ENCODE measurements at regions not wholly inside any gene's neighbourhood (a gene's known extent, or its start where the extent isn't known, plus 50 kb on each side); places are given as distances from the start of the nearest gene placed in this dataset.

- no peak overlapping the region for H3K27ac ChIP-seq (ENCODE audit: low read depth, low read length)
- H3K4me3 ChIP-seq (ENCODE audit: insufficient read depth, low read length, poor library complexity, severe bottlenecking): no peak overlapping the region
- no peak overlapping the region for H3K9ac ChIP-seq (ENCODE audit: low read length)
- TF ChIP-seq, protein P1, sequence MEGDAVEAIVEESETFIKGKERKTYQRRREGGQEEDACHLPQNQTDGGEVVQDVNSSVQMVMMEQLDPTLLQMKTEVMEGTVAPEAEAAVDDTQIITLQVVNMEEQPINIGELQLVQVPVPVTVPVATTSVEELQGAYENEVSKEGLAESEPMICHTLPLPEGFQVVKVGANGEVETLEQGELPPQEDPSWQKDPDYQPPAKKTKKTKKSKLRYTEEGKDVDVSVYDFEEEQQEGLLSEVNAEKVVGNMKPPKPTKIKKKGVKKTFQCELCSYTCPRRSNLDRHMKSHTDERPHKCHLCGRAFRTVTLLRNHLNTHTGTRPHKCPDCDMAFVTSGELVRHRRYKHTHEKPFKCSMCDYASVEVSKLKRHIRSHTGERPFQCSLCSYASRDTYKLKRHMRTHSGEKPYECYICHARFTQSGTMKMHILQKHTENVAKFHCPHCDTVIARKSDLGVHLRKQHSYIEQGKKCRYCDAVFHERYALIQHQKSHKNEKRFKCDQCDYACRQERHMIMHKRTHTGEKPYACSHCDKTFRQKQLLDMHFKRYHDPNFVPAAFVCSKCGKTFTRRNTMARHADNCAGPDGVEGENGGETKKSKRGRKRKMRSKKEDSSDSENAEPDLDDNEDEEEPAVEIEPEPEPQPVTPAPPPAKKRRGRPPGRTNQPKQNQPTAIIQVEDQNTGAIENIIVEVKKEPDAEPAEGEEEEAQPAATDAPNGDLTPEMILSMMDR (IDR thresholded peaks at IDR 0.05; ENCODE audit: insufficient read depth, low read length, poor library complexity, severe bottlenecking): no peak
- no peak for TF ChIP-seq EZH2phosphoT487 (conservative IDR thresholded peaks at IDR 0.05; ENCODE audit: low read length)
- H3K36me3 ChIP-seq (ENCODE audit: low read length): no peaks in the 10 kb centered on the region
- no peaks in the 10 kb centered on the region for H3K9me3 ChIP-seq (ENCODE audit: insufficient read depth, low read length)
- H3K27me3 ChIP-seq (ENCODE audit: low read length): peaks cover 3% of the 10 kb centered on the region; the same call in 1 of the 2 replicates
- no peaks in the 10 kb centered on the region for H3F3A ChIP-seq (ENCODE audit: insufficient read depth)
- no peak overlapping the region for H3K4me2 ChIP-seq (ENCODE audit: low read depth, low read length, poor library complexity, severe bottlenecking)
- no peaks in the 10 kb centered on the region for H4K20me1 ChIP-seq (ENCODE audit: low read depth, low read length)
- H2AFZ ChIP-seq (ENCODE audit: low read depth, low read length, severe bottlenecking): no peak overlapping the region
- no peaks in the 10 kb centered on the region for H3K9me2 ChIP-seq (replicated peaks; ENCODE audit: insufficient read depth, low read length)
- no peaks in the 10 kb centered on the region for H3K79me2 ChIP-seq (ENCODE audit: insufficient read depth, low read length)
Observed at GRCh38 chr5:6825678-6826244, 112.5 kb downstream of the TENT4A start.

- no peak overlapping the region for H3K4me3 ChIP-seq (ENCODE audit: insufficient read depth, low read length, poor library complexity, severe bottlenecking)
- H3F3A ChIP-seq (ENCODE audit: insufficient read depth): no peaks in the 10 kb centered on the region
- TF ChIP-seq, protein P1 (IDR thresholded peaks at IDR 0.05; ENCODE audit: insufficient read depth, low read length, poor library complexity, severe bottlenecking): no peak
- no peak for TF ChIP-seq EZH2phosphoT487 (conservative IDR thresholded peaks at IDR 0.05; ENCODE audit: low read length)
- H3K27ac ChIP-seq (ENCODE audit: low read depth, low read length): no peak overlapping the region
- no peaks in the 10 kb centered on the region for H3K36me3 ChIP-seq (ENCODE audit: low read length)
- no peaks in the 10 kb centered on the region for H3K27me3 ChIP-seq (ENCODE audit: low read length)
- no peaks in the 10 kb centered on the region for H3K9me2 ChIP-seq (replicated peaks; ENCODE audit: insufficient read depth, low read length)
- H3K4me2 ChIP-seq (ENCODE audit: low read depth, low read length, poor library complexity, severe bottlenecking): no peak overlapping the region
- no peaks in the 10 kb centered on the region for H4K20me1 ChIP-seq (ENCODE audit: low read depth, low read length)
- H3K79me2 ChIP-seq (ENCODE audit: insufficient read depth, low read length): no peaks in the 10 kb centered on the region
- H3K9me3 ChIP-seq (ENCODE audit: insufficient read depth, low read length): no peaks in the 10 kb centered on the region
- H2AFZ ChIP-seq (ENCODE audit: low read depth, low read length, severe bottlenecking): no peak overlapping the region
- no peak overlapping the region for H3K9ac ChIP-seq (ENCODE audit: low read length)
Observed at GRCh38 chr5:6826756-6827155, 113.5 kb downstream of the TENT4A start.

GRCh38 chr5:6827526-6828219 is 114.4 kb downstream of the TENT4A start:
- Histone ChIP-seq H3K27me3 (ENCODE audit: low read length) (no peaks in the 10 kb centered on the region), H3K9me3 (ENCODE audit: insufficient read depth, low read length) (no peaks in the 10 kb centered on the region), H3K27ac (ENCODE audit: low read depth, low read length) (no peak overlapping the region), H3K9me2 (replicated peaks; ENCODE audit: insufficient read depth, low read length) (no peaks in the 10 kb centered on the region), H2AFZ (ENCODE audit: low read depth, low read length, severe bottlenecking) (no peak overlapping the region), H3K9ac (ENCODE audit: low read length) (no peak overlapping the region), H3K4me2 (ENCODE audit: low read depth, low read length, poor library complexity, severe bottlenecking) (no peak overlapping the region), H3F3A (ENCODE audit: insufficient read depth) (no peaks in the 10 kb centered on the region), H4K20me1 (ENCODE audit: low read depth, low read length) (no peaks in the 10 kb centered on the region), H3K36me3 (ENCODE audit: low read length) (no peaks in the 10 kb centered on the region), H3K4me3 (ENCODE audit: insufficient read depth, low read length, poor library complexity, severe bottlenecking) (no peak overlapping the region), H3K79me2 (ENCODE audit: insufficient read depth, low read length) (no peaks in the 10 kb centered on the region)
- no peak for TF ChIP-seq EZH2phosphoT487 (conservative IDR thresholded peaks at IDR 0.05; ENCODE audit: low read length)
- TF ChIP-seq, protein P1 (IDR thresholded peaks at IDR 0.05; ENCODE audit: insufficient read depth, low read length, poor library complexity, severe bottlenecking): no peak

All from SU-DHL-6 (cell line).